ENCODE measurements at regions not wholly inside any gene's neighbourhood (a gene's known extent, or its start where the extent isn't known, plus 50 kb on each side); places are given as distances from the start of the nearest gene placed in this dataset.

DNA sequence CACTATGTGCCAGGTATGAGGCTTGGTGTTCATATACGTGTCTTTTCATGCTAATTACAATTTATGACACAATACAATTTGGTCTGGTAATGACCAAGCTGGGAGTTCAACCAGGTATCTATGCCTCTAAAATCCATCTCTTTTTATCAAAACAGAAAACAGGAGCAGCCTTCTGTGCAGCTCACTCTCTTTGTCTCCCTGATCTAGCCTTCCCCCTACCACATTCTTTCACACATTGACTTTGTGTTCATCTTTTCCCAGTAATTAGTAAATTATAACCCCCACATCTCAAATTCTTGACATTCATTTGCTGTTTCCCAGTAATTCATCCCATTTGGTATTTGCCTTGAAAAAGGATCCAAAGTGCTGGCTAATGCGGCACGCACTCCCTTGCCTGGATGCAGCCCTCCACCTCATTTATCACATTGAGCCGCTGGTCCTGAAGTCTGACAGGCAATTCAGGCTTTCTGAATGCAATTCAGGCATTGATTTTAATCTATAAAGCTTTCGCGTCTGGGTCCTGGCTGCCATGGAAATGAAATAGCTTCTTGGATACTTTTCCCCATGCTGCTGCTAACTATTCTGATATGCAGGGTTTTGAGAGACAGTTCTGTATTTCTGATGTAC lies 112.5 kb upstream of the ANKRD1 start:
- no peak overlapping the region for H3K4me3 ChIP-seq
- WGBS, result 64% methylated on average over 6 of the region's 6 CpGs
- H3K27ac ChIP-seq, result no peak overlapping the region
- no peak for DNase-seq (ENCODE audit: low spot score in 2 of 2)
- no peaks in the 10 kb centered on the region for H3K36me3 ChIP-seq
- TF ChIP-seq CTCF (IDR thresholded peaks at IDR 0.05) (no peak), POLR2AphosphoS5 (IDR thresholded peaks at IDR 0.05) (no peak), POLR2A (IDR thresholded peaks at IDR 0.05) (no peak), EP300 (IDR thresholded peaks at IDR 0.05) (no peak)
- H3K4me1 ChIP-seq, result peaks cover 11% of the 10 kb centered on the region
- no peaks in the 10 kb centered on the region for H3K27me3 ChIP-seq
- no peaks in the 10 kb centered on the region for H3K9me3 ChIP-seq

DNA sequence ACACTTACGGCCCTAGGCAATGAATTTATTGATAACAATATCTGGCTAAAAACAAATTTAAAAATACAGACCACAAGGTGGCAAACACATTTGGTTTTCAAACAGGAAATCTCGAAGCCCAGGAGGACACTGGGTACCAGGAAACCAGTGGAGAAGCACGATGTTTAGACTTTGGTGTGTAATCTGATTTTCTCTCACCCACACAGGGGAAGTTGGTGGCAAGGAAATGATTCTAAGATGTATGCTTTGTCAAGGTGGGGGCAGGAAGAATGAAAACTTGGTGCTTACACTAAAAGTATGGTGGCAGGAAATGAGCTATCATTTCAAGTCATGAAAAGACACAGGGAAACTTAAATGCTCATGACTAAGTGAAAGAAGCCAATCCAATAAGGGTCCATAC lies 113.2 kb upstream of the ANKRD1 start:
- WGBS, result 71% methylated on average over 3 of the region's 3 CpGs
- TF ChIP-seq POLR2AphosphoS5 (IDR thresholded peaks at IDR 0.05), result no peak
- TF ChIP-seq CTCF (IDR thresholded peaks at IDR 0.05), result no peak
- TF ChIP-seq POLR2A (IDR thresholded peaks at IDR 0.05), result no peak
- no peak for TF ChIP-seq EP300 (IDR thresholded peaks at IDR 0.05)
- Histone ChIP-seq H3K4me1 (peaks cover 11% of the 10 kb centered on the region), H3K27me3 (no peaks in the 10 kb centered on the region), H3K4me3 (no peak overlapping the region), H3K36me3 (no peaks in the 10 kb centered on the region), H3K27ac (no peak overlapping the region), H3K9me3 (no peaks in the 10 kb centered on the region)
- DNase-seq (ENCODE audit: low spot score in 2 of 2), result no peak

DNA sequence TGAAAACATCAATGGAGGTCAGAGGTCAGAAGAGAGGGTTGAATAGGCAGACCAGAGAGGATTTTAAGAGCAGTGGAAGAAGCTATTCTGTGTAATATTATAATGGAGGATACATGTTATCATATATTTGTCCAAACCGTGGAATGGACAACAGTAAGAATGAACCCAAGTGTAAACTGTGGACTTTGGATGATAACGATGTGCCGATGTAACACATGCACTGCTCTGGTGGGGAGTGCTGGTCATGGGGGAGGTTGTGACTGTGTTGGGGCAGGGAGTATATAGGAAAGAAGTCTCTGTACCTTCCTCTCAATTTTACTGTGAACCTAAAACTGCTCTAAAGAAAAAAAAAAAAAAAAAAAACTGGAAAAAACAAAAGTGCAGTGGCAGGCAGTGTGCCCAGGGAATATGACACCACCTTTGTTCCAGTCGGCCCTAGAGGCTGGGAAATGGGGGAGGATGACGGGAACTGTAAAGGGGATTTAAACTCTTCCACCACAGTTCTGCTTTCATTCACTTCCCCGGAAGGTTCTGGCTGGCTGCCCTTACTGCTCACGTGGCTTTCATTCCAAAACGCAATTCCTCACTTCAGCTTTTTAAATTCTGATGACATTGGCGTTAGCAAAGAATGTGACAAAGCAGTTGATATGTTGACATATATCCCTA lies 113.7 kb upstream of the ANKRD1 start:
- Histone ChIP-seq H3K27me3 (no peaks in the 10 kb centered on the region), H3K4me1 (peaks cover 11% of the 10 kb centered on the region), H3K27ac (no peak overlapping the region), H3K36me3 (no peaks in the 10 kb centered on the region), H3K4me3 (no peak overlapping the region), H3K9me3 (no peaks in the 10 kb centered on the region)
- 31% methylated on average over 9 of the region's 9 CpGs for WGBS
- DNase-seq (ENCODE audit: low spot score in 2 of 2), result peak in 1 of 2 donors; percentile 82
- TF ChIP-seq CTCF (IDR thresholded peaks at IDR 0.05), result no peak
- peak in 1 of 3 donors; percentile 16 for TF ChIP-seq POLR2AphosphoS5 (IDR thresholded peaks at IDR 0.05)

DNA sequence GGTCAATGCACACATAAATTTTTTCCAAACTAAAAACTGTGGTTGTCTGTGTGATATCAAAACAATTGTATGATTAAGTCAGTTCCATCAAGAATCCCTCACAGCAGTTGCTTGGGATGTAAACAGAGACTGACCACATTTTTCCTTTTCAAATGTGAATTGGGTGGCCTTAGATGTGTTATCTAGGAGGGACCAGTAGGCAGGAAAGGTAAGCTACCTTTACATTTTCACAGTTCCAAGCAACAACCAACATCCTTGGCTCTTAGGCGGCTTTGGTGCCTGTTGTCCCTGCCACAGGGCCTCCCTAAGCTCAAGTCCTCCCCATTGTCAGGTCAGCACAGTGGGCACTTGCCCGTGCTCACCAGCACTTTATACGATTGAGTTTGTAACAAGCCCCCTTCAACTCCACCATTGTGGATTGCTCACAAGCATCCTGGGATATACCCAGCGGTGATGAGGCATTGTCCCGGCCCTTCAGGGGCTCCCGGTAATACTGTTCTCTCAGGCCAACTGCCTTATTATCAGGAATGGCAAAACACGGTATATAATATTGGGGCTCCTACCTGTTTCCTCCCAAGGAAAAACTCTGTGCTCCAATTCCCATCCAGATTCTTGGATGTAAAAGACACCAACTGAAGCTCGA lies 114.9 kb upstream of the ANKRD1 start:
- Histone ChIP-seq H3K4me1 (peaks cover 11% of the 10 kb centered on the region), H3K27ac (no peak overlapping the region), H3K9me3 (no peaks in the 10 kb centered on the region), H3K36me3 (no peaks in the 10 kb centered on the region), H3K27me3 (no peaks in the 10 kb centered on the region), H3K4me3 (no peak overlapping the region)
- TF ChIP-seq CTCF (IDR thresholded peaks at IDR 0.05), result no peak
- no peak for DNase-seq (ENCODE audit: low spot score in 2 of 2)
- WGBS, result 89% methylated on average over 7 of the region's 8 CpGs

- DNase-seq (ENCODE audit: low spot score in 2 of 2), result no peak
- peaks cover 11% of the 10 kb centered on the region for H3K4me1 ChIP-seq
- no peak overlapping the region for H3K4me3 ChIP-seq
- 87% methylated on average over 2 of the region's 2 CpGs for WGBS
- H3K36me3 ChIP-seq, result no peaks in the 10 kb centered on the region
- no peaks in the 10 kb centered on the region for H3K27me3 ChIP-seq
- TF ChIP-seq POLR2AphosphoS5 (IDR thresholded peaks at IDR 0.05) (no peak), POLR2A (IDR thresholded peaks at IDR 0.05) (no peak), EP300 (IDR thresholded peaks at IDR 0.05) (no peak), CTCF (IDR thresholded peaks at IDR 0.05) (no peak)
- no peaks in the 10 kb centered on the region for H3K9me3 ChIP-seq
- H3K27ac ChIP-seq, result no peak overlapping the region
Measured at GRCh38 chr10:91036807-91037411, 116.0 kb upstream of the ANKRD1 start.

Data from suprapubic skin (tissue), 4 donors.